Psoas muscle (tissue), 7 donors: ENCODE measurements at regions not wholly inside any gene's neighbourhood (a gene's known extent, or its start where the extent isn't known, plus 50 kb on each side); places are given as distances from the start of the nearest gene placed in this dataset.
"Not testable (repeated sequence)": the region's sequence is repeated elsewhere in the genome, so short reads cannot be mapped to it uniquely, and the experiment has no call there.

Source experiments
- ATAC-seq, 4 donors: fragments of 200-7000 bp; cut with Tn5 transposase; one replicate each; pipeline ENCODE4 v1.9.1; 2020; ENCODE audit warnings: moderate library complexity in 3 of 4, mild to moderate bottlenecking in 2 of 4
- DNase-seq, 2 donors: peaks; one replicate each; pipeline ENCODE4 v3.0.0-alpha.2; 2020
- H3K27ac ChIP-seq: fragments of 200-600 bp; one replicate; pipeline ENCODE4 v1.8.0; 2022
- H3K27me3 ChIP-seq, 3 donors: fragments of 200-600 bp in 1 of 3; one replicate each; pipeline versions ENCODE4 v1.6.1 to v1.8.0; 2013 to 2022; ENCODE audit warnings: low read length in 2 of 3, mild to moderate bottlenecking in 2 of 3, moderate library complexity in 1 of 3; ENCODE audit not compliant: insufficient read depth in 3 of 3
- H3K36me3 ChIP-seq, 2 donors: fragments of 200-600 bp in 1 of 2; one replicate each; pipeline versions ENCODE4 v1.6.1 to v1.8.0; 2013 to 2022; ENCODE audit warnings: low read depth in 1 of 2, mild to moderate bottlenecking in 1 of 2, moderate library complexity in 1 of 2; ENCODE audit not compliant: insufficient read depth in 1 of 2
- H3K4me1 ChIP-seq: fragments of 200-600 bp; one replicate; pipeline ENCODE4 v1.8.0; 2022
- H3K4me3 ChIP-seq: fragments of 200-600 bp; one replicate; pipeline ENCODE4 v1.8.0; 2022; ENCODE audit warnings: mild to moderate bottlenecking
- H3K9me3 ChIP-seq: fragments of 200-600 bp; one replicate; pipeline ENCODE4 v1.8.0; 2022
- WGBS, 3 donors: extraction: QIAGEN DNeasy Blood & Tissue Kit; methylation state at CpG; one replicate each; pipeline versions ENCODE4 v1.1.6 to v1.1.7; 2013; 5-methylcytosine and 5-hydroxymethylcytosine counted together
- intact Hi-C, 2 donors: fragments of 100-400 bp; cut with DNase I; formaldehyde crosslinking; loops; one replicate each; pipeline versions ENCODE4 v1.11.0 to v1.14.2; 2022
- TF ChIP-seq, protein P1 (sequence below): fragments of 200-600 bp; IDR thresholded peaks from one replicate; pipeline ENCODE4 v1.8.0; 2022; ENCODE audit warnings: antibody characterized with exemption
- donor health status: healthy with polysubstance abuse.
- donor health status: DM: no; HTN: no; CAD: no; lungs with moderate emphysema.
- donor health status: Bipolar disorder and iron deficiency.
- donor health status: healthy.
- donor health status: DM: yes; HTN: yes; CAD: no.
- donor health status: DM: no; HTN: no; CAD: no.
- donor health status: DM: yes; HTN: yes; CAD: no.

DNA sequence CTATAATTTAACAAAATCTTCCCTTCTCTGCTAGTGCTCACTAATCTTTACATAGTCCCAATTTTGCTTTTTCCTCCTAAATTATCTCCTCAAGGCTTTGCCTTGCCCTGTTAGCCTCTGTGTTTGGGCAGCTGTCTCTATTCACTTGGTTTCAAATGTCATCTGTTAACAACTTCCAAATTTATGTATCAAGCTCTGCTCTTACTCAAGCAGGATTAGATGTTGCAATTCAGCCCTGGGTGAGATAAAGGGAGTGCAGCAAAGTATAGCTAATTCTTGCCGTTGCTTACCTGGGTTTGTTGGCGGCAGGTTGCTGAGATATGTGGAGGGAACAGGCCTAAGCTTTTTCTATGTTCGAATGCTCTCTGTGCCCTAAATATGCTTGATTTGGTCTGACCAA is 483.8 kb downstream of the DMAC1 start:
- peak; percentile 84 to 94 (median 86) for ATAC-seq
- H3K4me1 ChIP-seq: peaks cover 11% of the 10 kb centered on the region
- WGBS, 3 donors: 30 to 34% (median 30%) methylated on average over 3 of the region's 3 CpGs
- intact Hi-C loops: no loop called here
- H3K27ac ChIP-seq: peak overlapping the region; percentile 62
- H3K27me3 ChIP-seq: no peaks in the 10 kb centered on the region
- H3K9me3 ChIP-seq: peaks cover 17% of the 10 kb centered on the region
- DNase-seq: no peak
- TF ChIP-seq, protein P1, sequence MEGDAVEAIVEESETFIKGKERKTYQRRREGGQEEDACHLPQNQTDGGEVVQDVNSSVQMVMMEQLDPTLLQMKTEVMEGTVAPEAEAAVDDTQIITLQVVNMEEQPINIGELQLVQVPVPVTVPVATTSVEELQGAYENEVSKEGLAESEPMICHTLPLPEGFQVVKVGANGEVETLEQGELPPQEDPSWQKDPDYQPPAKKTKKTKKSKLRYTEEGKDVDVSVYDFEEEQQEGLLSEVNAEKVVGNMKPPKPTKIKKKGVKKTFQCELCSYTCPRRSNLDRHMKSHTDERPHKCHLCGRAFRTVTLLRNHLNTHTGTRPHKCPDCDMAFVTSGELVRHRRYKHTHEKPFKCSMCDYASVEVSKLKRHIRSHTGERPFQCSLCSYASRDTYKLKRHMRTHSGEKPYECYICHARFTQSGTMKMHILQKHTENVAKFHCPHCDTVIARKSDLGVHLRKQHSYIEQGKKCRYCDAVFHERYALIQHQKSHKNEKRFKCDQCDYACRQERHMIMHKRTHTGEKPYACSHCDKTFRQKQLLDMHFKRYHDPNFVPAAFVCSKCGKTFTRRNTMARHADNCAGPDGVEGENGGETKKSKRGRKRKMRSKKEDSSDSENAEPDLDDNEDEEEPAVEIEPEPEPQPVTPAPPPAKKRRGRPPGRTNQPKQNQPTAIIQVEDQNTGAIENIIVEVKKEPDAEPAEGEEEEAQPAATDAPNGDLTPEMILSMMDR: no peak
- H3K36me3 ChIP-seq: no peaks in the 10 kb centered on the region
- H3K4me3 ChIP-seq: peak overlapping the region; percentile 19

- TF ChIP-seq, protein P1: no peak
- intact Hi-C loops: no loop called here
- Histone ChIP-seq H3K36me3 (no peaks in the 10 kb centered on the region), H3K9me3 (peaks cover 21% of the 10 kb centered on the region), H3K27me3 (no peaks in the 10 kb centered on the region), H3K4me1 (peaks cover 11% of the 10 kb centered on the region), H3K27ac (peak overlapping the region; percentile 62), H3K4me3 (no peak overlapping the region)
- 76 to 79% (median 78%) methylated on average over 3 of the region's 3 CpGs for WGBS, 3 donors
- ATAC-seq (no peak), DNase-seq (no peak)
Observed at GRCh38 chr9:7315116-7315515, 484.5 kb downstream of the DMAC1 start.

DNA sequence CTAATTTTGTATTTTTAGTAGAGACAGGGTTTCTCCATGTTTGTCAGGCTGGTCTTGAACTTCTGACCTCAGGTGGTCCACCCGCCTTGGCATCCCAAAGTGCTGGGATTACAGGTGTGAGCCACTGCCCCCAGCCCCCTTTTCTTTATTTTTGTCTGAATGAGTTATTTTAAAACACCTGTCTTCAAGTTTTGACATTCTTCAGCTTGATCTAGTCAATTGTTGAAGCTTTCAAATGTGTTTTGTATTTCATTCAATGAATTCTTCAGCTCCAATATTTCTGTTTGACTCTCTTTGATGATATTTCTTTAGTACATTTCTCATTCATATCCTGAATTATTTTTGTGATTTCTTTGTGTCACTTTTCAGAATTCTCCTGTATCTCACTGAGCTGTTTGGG is 486.2 kb downstream of the DMAC1 start:
- Histone ChIP-seq H3K27ac (no peak overlapping the region), H3K9me3 (peaks cover 27% of the 10 kb centered on the region), H3K4me1 (peaks cover 11% of the 10 kb centered on the region), H3K4me3 (no peak overlapping the region), H3K36me3 (no peaks in the 10 kb centered on the region), H3K27me3 (no peaks in the 10 kb centered on the region)
- no peak for ATAC-seq
- DNase-seq: no peak
- intact Hi-C loops: no loop called here
- 94 to 100% (median 95%) methylated on average over 1 of the region's 1 CpG for WGBS, 3 donors
- TF ChIP-seq, protein P1: no peak

- 83 to 87% (median 84%) methylated on average over 7 of the region's 7 CpGs for WGBS, 3 donors
- peaks cover 27% of the 10 kb centered on the region for H3K9me3 ChIP-seq
- intact Hi-C loops, H3K27ac ChIP-seq, H3K27me3 ChIP-seq, H3K4me1 ChIP-seq, ATAC-seq, H3K4me3 ChIP-seq, DNase-seq, H3K36me3 ChIP-seq: not testable (repeated sequence)
Observed at GRCh38 chr9:7309051-7309450, 490.5 kb downstream of the DMAC1 start.

GRCh38 chr9:7305677-7306076 is 493.9 kb downstream of the DMAC1 start:
- H3K4me3 ChIP-seq: no peak overlapping the region
- no peaks in the 10 kb centered on the region for H3K4me1 ChIP-seq
- intact Hi-C loops: no loop called here
- TF ChIP-seq, protein P1: no peak
- ATAC-seq (no peak), DNase-seq (no peak)
- WGBS, 3 donors: 84 to 89% (median 88%) methylated on average over 3 of the region's 3 CpGs
- H3K36me3 ChIP-seq: no peaks in the 10 kb centered on the region
- H3K27ac ChIP-seq: no peak overlapping the region
- peaks cover 0 to 5% (median 0%) of the 10 kb centered on the region in 3 donors for H3K27me3 ChIP-seq
- H3K9me3 ChIP-seq: peaks cover 11% of the 10 kb centered on the region
